Coronary artery (tissue), 2 donors: ENCODE measurements at regions not wholly inside any gene's neighbourhood (a gene's known extent, or its start where the extent isn't known, plus 50 kb on each side); places are given as distances from the start of the nearest gene placed in this dataset.

ENCODE experiments used
- DNase-seq: peaks from one replicate; pipeline ENCODE4 v3.0.0-alpha.2; 2017; ENCODE audit warnings: low spot score
- H3K27ac ChIP-seq, 2 donors: fragments of 200-600 bp; sonication (generic); one replicate each; pipeline ENCODE4 v1.5.1; 2016 to 2019
- H3K4me3 ChIP-seq: fragments of 200-600 bp; sonication (generic); 2 replicates; pipeline ENCODE4 v1.5.1; 2016; ENCODE audit warnings: mild to moderate bottlenecking, moderate library complexity
- CTCF ChIP-seq: fragments of 200-600 bp; sonication (generic); IDR thresholded peaks from one replicate; pipeline ENCODE4 v1.5.1; 2019; ENCODE audit warnings: antibody characterized with exemption

DNA sequence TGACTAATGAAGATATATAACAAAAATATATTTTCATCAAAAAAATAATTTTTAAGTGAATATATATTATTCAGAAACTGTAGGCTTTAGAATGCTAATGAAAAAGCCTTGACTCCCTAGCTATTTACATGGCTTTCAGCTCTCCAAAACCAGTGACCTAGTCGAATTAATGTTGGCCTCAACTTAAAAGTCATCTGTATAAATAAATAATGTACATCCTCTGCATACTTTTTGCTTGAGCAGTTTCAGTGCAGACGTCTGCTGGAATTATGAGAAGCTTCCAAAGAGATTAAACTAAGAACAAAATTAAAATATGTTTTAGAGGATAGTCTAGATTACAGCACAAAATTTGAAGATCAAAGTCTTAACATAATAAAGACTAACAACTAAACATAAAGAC is 520.4 kb upstream of the ALCAM start:
- Histone ChIP-seq H3K4me3 (no peak overlapping the region), H3K27ac (no peak overlapping the region)
- no peak for DNase-seq
- TF ChIP-seq CTCF, result no peak

GRCh38 chr3:104849070-104849469 is 517.6 kb upstream of the ALCAM start:
- no peak for TF ChIP-seq CTCF
- no peak for DNase-seq
- Histone ChIP-seq H3K4me3 (no peak overlapping the region), H3K27ac (no peak overlapping the region)

- Histone ChIP-seq H3K4me3 (no peak overlapping the region), H3K27ac (no peak overlapping the region)
- no peak for DNase-seq
- no peak for TF ChIP-seq CTCF
These were observed 512.2 kb upstream of the ALCAM start for GRCh38 chr3:104854468-104854867.

GRCh38 chr3:104855702-104856101 is 511.0 kb upstream of the ALCAM start:
- no peak for DNase-seq
- TF ChIP-seq CTCF, result no peak
- no peak overlapping the region for H3K27ac ChIP-seq
- no peak overlapping the region for H3K4me3 ChIP-seq

GRCh38 chr3:104856741-104857140 is 510.0 kb upstream of the ALCAM start:
- TF ChIP-seq CTCF, result no peak

GRCh38 chr3:104868291-104868690 is 498.4 kb upstream of the ALCAM start:
- Histone ChIP-seq H3K4me3 (no peak overlapping the region), H3K27ac (no peak overlapping the region)
- no peak for DNase-seq
- TF ChIP-seq CTCF, result no peak

More at GRCh38 chr3:104856741-104857140, 510.0 kb upstream of the ALCAM start:
- Histone ChIP-seq H3K27ac (no peak overlapping the region), H3K4me3 (no peak overlapping the region)
- DNase-seq, result no peak

DNA sequence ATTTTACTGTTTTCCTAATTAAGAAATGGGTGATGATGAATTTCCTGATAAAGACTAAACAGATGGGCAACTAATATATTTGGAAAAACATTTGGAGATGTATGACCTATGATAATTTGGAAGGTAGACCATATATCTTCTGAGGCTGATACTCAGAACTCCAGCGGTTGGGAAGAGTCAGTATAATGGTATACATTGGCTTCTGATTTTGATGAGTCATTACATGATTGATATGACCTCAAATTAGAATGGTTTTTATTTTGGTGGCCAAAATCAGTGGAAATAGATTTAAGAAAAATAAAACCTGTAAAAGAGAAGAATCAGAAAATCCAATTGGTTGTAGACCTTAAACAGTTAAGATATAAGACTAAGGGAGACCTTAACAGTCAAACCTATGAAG is 496.4 kb upstream of the ALCAM start:
- no peak for DNase-seq
- Histone ChIP-seq H3K27ac (no peak overlapping the region), H3K4me3 (no peak overlapping the region)
- TF ChIP-seq CTCF, result no peak
